ENCODE measurements at regions not wholly inside any gene's neighbourhood (a gene's known extent, or its start where the extent isn't known, plus 50 kb on each side); places are given as distances from the start of the nearest gene placed in this dataset.

- 92% methylated on average over 2 of the region's 2 CpGs for WGBS, 2 donors
- H3K27ac ChIP-seq, result no peak overlapping the region
- DNase-seq (no peak), ATAC-seq (no peak)
- no peak overlapping the region for H3K4me3 ChIP-seq
- no peaks in the 10 kb centered on the region for H3K36me3 ChIP-seq
- no peak for TF ChIP-seq CTCF (IDR thresholded peaks at IDR 0.05)
- intact Hi-C loops (cut with DNase I), result no loop called here
- H3K4me1 ChIP-seq, result peaks cover 0 to 12% (median 0%) of the 10 kb centered on the region in 9 donors
- H3K9me3 ChIP-seq, result no peaks in the 10 kb centered on the region
- H3K27me3 ChIP-seq, result peaks cover 0 to 24% (median 0%) of the 10 kb centered on the region in 7 donors
These were observed 510.3 kb upstream of the KLF4 start for GRCh38 chr9:107999890-108000289.

GRCh38 chr9:107999011-107999410 lies 509.4 kb upstream of the KLF4 start:
- Histone ChIP-seq H3K9me3 (no peaks in the 10 kb centered on the region), H3K27me3 (peaks cover 0 to 24% (median 0%) of the 10 kb centered on the region in 7 donors), H3K27ac (no peak overlapping the region), H3K36me3 (no peaks in the 10 kb centered on the region), H3K4me1 (peaks cover 0 to 15% (median 0%) of the 10 kb centered on the region in 9 donors), H3K4me3 (no peak overlapping the region)
- ATAC-seq (no peak), DNase-seq (no peak)
- intact Hi-C loops (cut with DNase I), result no loop called here
- 19 to 34% methylated on average over 5 of the region's 5 CpGs for WGBS, 2 donors
- no peak for TF ChIP-seq CTCF (IDR thresholded peaks at IDR 0.05)

DNA sequence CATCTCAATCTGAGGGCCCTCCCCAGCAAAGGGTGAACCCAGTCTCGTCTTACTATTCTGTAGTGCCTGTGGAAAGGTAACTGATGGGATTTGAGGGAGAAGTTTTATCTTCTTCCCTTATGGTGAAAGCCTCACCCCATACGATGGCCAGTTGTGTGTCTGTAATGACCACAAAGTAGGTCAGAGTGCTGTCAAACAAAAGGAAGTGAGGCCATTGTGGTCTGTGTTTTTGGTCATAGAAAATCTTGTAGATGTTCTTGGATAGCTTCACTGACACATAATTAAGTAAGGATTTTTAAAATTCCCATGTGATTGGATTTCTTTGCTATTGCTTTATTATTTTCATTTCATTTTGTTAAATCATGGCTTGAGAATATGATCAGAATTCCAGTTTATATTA lies 505.1 kb upstream of the KLF4 start:
- intact Hi-C loops (cut with DNase I), result no loop called here
- Histone ChIP-seq H3K9me3 (no peaks in the 10 kb centered on the region), H3K4me1 (peaks cover 0 to 37% (median 0%) of the 10 kb centered on the region in 9 donors), H3K27ac (no peak overlapping the region), H3K27me3 (peaks cover 0 to 17% (median 0%) of the 10 kb centered on the region in 7 donors), H3K36me3 (no peaks in the 10 kb centered on the region), H3K4me3 (no peak overlapping the region)
- WGBS, 2 donors, result 50 to 74% methylated on average over 2 of the region's 2 CpGs
- ATAC-seq, result no peak
- no peak for DNase-seq
- TF ChIP-seq CTCF (IDR thresholded peaks at IDR 0.05), result no peak

DNA sequence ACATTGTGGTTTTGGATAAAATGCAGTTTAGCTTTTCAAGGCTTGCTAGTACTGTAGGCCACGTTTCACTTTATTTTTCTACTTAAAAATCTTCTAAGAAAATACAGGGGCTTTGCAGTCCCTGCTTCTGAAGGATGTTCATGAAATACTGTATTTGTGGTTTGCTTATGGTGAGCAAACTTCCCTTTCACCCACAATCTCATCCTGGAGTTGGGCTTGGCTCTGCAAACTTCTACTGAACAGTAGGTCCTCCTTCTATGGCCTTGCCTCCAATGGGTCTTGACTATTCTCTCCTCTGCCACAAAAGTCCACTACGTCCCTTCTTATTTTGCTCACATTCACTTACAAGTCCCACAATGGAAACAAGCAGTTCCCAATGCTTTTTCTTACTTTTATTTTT lies 502.7 kb upstream of the KLF4 start:
- Histone ChIP-seq H3K9me3 (no peaks in the 10 kb centered on the region), H3K36me3 (no peaks in the 10 kb centered on the region), H3K27me3 (no peaks in the 10 kb centered on the region), H3K4me3 (no peak overlapping the region), H3K27ac (no peak overlapping the region), H3K4me1 (peaks cover 0 to 46% (median 0%) of the 10 kb centered on the region in 9 donors)
- DNase-seq (no peak), ATAC-seq (no peak)
- intact Hi-C loops (cut with DNase I), result no loop called here
- no peak for TF ChIP-seq CTCF (IDR thresholded peaks at IDR 0.05)
- WGBS, 2 donors, result 67 to 82% methylated on average over 2 of the region's 2 CpGs

Data from heart right ventricle (tissue), 16 donors.